BJ (cell line): ENCODE measurements at regions not wholly inside any gene's neighbourhood (a gene's known extent, or its start where the extent isn't known, plus 50 kb on each side); places are given as distances from the start of the nearest gene placed in this dataset.
"Not testable (repeated sequence)": the region's sequence is repeated elsewhere in the genome, so short reads cannot be mapped to it uniquely, and the experiment has no call there.

Experiments used
- CTCF ChIA-PET: fragments of 350-600 bp; formaldehyde crosslinking; extraction: SDS; loops from one replicate; lab custom pipeline; 2021; ENCODE audit warnings: antibody characterized with exemption, inconsistent platforms; lab: Yijun Ruan, JAX
- POLR2A ChIA-PET: fragments of 300-600 bp; sonication (Branson Sonifier 250); formaldehyde crosslinking; extraction: SDS; loops from one replicate; lab custom pipeline; 2021; ENCODE audit warnings: antibody characterized with exemption; lab: Charles Lee
- DNase-seq: peaks from one replicate; pipeline ENCODE4 v3.0.0-alpha.2; 2011; ENCODE audit warnings: low read depth
- H3K27me3 ChIP-seq: 2 replicates; pipeline ENCODE4 v1.6.0; 2011; ENCODE audit warnings: low read length; ENCODE audit not compliant: control insufficient read depth, insufficient read depth
- H3K36me3 ChIP-seq: 2 replicates; pipeline ENCODE4 v1.5.1; 2011; ENCODE audit warnings: low read length; ENCODE audit not compliant: control insufficient read depth, insufficient read depth
- H3K4me3 ChIP-seq: 2 replicates; pipeline ENCODE4 v1.5.1; 2011; ENCODE audit warnings: low read depth, mild to moderate bottlenecking, control low read depth, low read length
- CTCF ChIP-seq: IDR thresholded peaks from 2 replicates; pipeline ENCODE4 v1.5.1; 2011; ENCODE audit warnings: low read depth, mild to moderate bottlenecking, control low read depth, inconsistent platforms, low read length, moderate library complexity; ENCODE audit not compliant: insufficient read depth

DNA sequence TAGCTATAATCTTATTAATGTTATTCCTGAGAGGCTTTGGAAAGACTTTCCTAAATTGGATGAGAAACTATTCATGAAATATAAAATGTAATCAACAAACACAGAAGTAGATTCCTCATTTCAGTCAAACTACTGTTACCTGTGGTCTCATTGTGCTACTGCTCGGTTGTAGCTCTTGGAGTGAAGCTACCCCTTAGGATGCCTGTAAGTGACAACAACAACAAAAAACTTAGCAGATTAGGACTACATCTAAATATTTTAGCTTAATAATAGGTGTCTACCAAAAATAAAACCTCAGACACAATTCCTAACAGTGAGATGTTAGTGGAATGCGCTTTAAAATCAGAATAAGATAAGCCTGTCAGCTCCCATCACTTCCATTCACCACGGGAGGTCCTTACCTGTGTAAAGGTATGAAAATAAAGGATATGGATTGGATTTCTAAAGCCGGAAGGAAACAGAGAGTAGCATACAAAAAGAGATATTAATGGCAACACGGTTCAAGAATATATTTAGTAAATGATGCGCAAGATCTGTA, 369.2 kb downstream of the OSTF1 start:
- Histone ChIP-seq H3K4me3 (no peak overlapping the region), H3K27me3 (no peaks in the 10 kb centered on the region), H3K36me3 (no peaks in the 10 kb centered on the region)
- DNase-seq = no peak
- CTCF ChIA-PET = no interaction called here
- TF ChIP-seq CTCF = no peak
- POLR2A ChIA-PET = no interaction called here

- H3K36me3 ChIP-seq, H3K4me3 ChIP-seq, CTCF ChIA-PET, H3K27me3 ChIP-seq, DNase-seq, POLR2A ChIA-PET: not testable (repeated sequence)
Measured at GRCh38 chr9:75459311-75459710, 371.0 kb downstream of the OSTF1 start.

DNA sequence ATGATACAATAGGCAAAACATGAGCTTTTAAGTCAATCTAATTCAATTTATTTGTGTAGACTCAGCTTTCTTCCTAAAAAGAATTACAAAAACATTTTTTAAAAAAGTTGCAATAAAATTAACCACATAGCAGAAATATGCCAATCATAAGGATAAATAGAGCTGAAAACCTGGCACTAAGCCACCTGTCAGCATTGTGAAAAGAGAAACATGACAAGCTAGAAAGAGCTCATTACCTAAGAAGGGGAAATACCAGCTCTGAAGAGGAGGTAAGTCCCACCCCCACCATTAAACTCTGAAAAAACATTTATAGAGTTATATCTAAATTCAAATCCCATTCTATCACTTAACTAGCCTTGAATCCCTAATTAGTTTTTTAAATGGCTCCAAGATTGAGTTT, 372.9 kb downstream of the OSTF1 start:
- Histone ChIP-seq H3K27me3 (no peaks in the 10 kb centered on the region), H3K36me3 (no peaks in the 10 kb centered on the region), H3K4me3 (no peak overlapping the region)
- no peak for TF ChIP-seq CTCF
- ChIA-PET POLR2A (no interaction called here), CTCF (no interaction called here)
- no peak for DNase-seq

DNA sequence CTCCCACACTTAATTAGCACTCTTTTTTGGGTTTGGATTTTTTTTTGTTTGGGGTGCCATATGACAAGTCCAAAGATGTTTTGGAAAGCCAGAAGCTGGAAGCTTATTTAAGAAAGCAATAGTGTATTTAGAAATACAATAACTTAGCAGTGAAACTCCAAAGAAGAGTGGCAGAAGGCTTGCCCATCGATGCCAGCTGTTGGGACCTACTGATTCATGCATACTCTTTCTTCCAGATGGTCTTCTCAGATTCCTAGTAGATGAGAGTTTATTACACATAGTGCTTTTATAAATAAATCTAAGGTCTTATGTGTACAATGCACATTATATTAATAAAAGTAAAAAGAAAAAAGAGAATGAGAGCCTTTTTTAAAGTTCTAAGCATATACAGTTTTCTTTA, 374.6 kb downstream of the OSTF1 start:
- Histone ChIP-seq H3K27me3 (no peaks in the 10 kb centered on the region), H3K4me3 (no peak overlapping the region), H3K36me3 (no peaks in the 10 kb centered on the region)
- POLR2A ChIA-PET = no interaction called here
- no peak for TF ChIP-seq CTCF
- CTCF ChIA-PET = no interaction called here
- DNase-seq = no peak

DNA sequence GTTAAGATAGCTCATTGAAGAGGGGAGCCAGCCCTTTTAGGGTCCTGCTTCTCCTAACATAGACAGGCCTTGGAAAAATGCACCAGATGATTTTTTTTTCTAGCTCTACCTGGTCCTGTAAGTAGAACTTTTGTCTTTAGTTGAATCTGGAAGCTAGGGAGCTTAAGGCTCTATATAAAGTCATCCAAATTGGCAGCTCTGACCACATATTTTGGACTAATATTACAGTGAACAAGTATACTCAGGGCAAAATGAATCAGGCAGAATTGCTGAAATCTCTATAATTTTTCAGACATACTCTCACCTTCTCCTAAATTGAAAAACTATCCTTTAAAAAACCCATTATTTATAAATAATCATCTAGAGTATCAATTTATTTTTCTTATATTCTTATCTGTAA, 375.6 kb downstream of the OSTF1 start:
- no peaks in the 10 kb centered on the region for H3K36me3 ChIP-seq
- H3K27me3 ChIP-seq = no peaks in the 10 kb centered on the region
- H3K4me3 ChIP-seq = no peak overlapping the region
- CTCF ChIA-PET = no interaction called here
- no peak for DNase-seq
- TF ChIP-seq CTCF = no peak
- POLR2A ChIA-PET = no interaction called here

DNA sequence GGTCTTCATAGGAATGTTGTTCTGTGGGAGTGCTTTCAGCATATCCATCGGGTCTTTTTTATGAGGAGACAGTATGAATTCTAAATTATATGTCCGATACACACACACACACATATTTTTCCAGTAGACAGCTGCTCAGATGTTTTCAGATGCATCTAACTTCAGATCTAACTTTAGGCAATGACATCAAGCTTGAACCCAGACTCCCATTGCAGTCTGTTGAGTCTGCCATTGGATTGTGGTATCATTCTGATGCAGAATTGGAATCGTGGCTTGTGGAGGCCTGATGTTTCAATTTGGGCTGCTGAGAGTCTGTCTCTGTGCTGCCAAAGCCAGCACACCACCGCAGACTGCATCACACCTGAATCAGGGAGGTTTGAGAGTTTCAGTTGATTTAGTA, 376.4 kb downstream of the OSTF1 start:
- no peak overlapping the region for H3K4me3 ChIP-seq
- no peak for TF ChIP-seq CTCF
- no peak for DNase-seq
- ChIA-PET POLR2A (no interaction called here), CTCF (no interaction called here)
- H3K27me3 ChIP-seq = no peaks in the 10 kb centered on the region
- H3K36me3 ChIP-seq = no peaks in the 10 kb centered on the region
